ENCODE measurements at regions not wholly inside any gene's neighbourhood (a gene's known extent, or its start where the extent isn't known, plus 50 kb on each side); places are given as distances from the start of the nearest gene placed in this dataset.

DNA sequence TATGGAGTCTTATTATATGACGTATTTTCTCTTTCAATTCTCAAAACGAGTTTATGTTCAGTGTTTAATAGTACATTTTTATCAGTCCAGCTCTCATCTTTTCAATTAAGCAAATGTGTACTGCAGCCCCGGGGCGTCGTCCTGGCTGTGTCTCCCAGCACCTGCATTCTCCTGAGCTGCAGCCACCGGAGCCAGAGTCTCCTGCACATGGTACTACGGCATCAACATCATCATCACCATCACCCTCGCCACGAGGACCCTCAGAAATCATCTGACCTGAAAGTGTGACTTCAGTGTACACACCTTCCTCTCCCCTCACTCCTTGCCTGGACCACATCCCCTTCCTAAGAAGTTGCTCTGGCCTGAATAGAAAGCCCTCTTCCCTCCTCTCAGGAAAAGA is 267.7 kb upstream of the ARID1B start:
- Histone ChIP-seq H3K9ac (ENCODE audit: control insufficient read depth, extremely low read depth, insufficient read depth, low read length) (no peak overlapping the region), H4K20me1 (ENCODE audit: control insufficient read depth, extremely low read depth, insufficient read depth, low read length) (no peaks in the 10 kb centered on the region), H3K27me3 (ENCODE audit: control insufficient read depth, extremely low read depth, insufficient read depth, low read length) (no peaks in the 10 kb centered on the region), H3K27ac (ENCODE audit: control insufficient read depth, insufficient read depth, low read length) (no peak overlapping the region), H3K79me2 (ENCODE audit: control insufficient read depth, insufficient read depth, low read length) (no peaks in the 10 kb centered on the region), H3K36me3 (ENCODE audit: control insufficient read depth in 2 of 2, extremely low read depth in 1 of 2, insufficient read depth in 2 of 2, low read length in 2 of 2) (no peaks in the 10 kb centered on the region), H3K4me2 (ENCODE audit: control insufficient read depth, extremely low read depth, insufficient read depth, low read depth, low read length) (no peak overlapping the region), H3K4me3 (ENCODE audit: control insufficient read depth in 2 of 3, extremely low read depth in 1 of 3, insufficient read depth in 2 of 3, low read depth in 1 of 3, low read length in 3 of 3) (no peak overlapping the region), H3K9me3 (ENCODE audit: control insufficient read depth, low read depth, low read length) (no peaks in the 10 kb centered on the region), H2AFZ (ENCODE audit: control insufficient read depth, low read length) (no peak overlapping the region), H3K4me1 (ENCODE audit: control insufficient read depth, extremely low read depth, insufficient read depth, low read length) (no peaks in the 10 kb centered on the region), H3K9me1 (ENCODE audit: control insufficient read depth, extremely low read depth, insufficient read depth, low read length) (no peaks in the 10 kb centered on the region)
- no peak for DNase-seq (ENCODE audit: low read depth, low spot score)
- dilution Hi-C loops (cut with MboI; ENCODE audit: extremely low pct_ligation_motif_present, low sequenced_read_pairs), result no loop called here
- FAIRE-seq, result no peak
- TF ChIP-seq, protein P1, sequence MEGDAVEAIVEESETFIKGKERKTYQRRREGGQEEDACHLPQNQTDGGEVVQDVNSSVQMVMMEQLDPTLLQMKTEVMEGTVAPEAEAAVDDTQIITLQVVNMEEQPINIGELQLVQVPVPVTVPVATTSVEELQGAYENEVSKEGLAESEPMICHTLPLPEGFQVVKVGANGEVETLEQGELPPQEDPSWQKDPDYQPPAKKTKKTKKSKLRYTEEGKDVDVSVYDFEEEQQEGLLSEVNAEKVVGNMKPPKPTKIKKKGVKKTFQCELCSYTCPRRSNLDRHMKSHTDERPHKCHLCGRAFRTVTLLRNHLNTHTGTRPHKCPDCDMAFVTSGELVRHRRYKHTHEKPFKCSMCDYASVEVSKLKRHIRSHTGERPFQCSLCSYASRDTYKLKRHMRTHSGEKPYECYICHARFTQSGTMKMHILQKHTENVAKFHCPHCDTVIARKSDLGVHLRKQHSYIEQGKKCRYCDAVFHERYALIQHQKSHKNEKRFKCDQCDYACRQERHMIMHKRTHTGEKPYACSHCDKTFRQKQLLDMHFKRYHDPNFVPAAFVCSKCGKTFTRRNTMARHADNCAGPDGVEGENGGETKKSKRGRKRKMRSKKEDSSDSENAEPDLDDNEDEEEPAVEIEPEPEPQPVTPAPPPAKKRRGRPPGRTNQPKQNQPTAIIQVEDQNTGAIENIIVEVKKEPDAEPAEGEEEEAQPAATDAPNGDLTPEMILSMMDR (optimal IDR thresholded peaks at IDR 0.05 in 1 of 3, IDR thresholded peaks at IDR 0.05 in 1 of 3, conservative IDR thresholded peaks at IDR 0.05 in 1 of 3; ENCODE audit: extremely low read depth in 1 of 3, insufficient read depth in 2 of 3, low read length in 3 of 3), result no peak
- TF ChIP-seq EZH2 (IDR thresholded peaks at IDR 0.05; ENCODE audit: low read length), result no peak

DNA sequence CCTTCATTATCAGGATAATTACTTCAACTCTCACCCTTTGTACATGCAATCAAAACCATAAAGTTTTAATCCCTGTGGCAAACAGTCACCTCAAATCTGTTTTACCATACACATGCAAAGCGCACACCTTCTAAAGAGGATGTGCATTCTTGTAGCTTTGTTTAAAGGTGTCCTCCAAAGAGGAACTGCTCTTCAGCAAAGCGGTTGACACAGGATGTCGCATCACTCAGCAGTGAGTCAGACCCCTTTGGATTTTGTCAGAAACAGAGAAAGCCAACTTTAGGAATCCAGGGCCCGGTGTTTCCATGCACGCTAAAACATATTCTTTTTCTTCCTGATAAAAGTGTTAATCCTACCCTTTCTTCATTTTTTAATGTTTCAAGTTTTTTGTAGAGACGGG is 268.3 kb upstream of the ARID1B start:
- H3K36me3 ChIP-seq (ENCODE audit: control insufficient read depth in 2 of 2, extremely low read depth in 1 of 2, insufficient read depth in 2 of 2, low read length in 2 of 2), result no peaks in the 10 kb centered on the region
- dilution Hi-C loops (cut with MboI; ENCODE audit: extremely low pct_ligation_motif_present, low sequenced_read_pairs), result no loop called here
- no peak for DNase-seq (ENCODE audit: low read depth, low spot score)
- no peak for FAIRE-seq
- H3K27ac ChIP-seq (ENCODE audit: control insufficient read depth, insufficient read depth, low read length), result no peak overlapping the region
- TF ChIP-seq, protein P1 (optimal IDR thresholded peaks at IDR 0.05 in 1 of 3, IDR thresholded peaks at IDR 0.05 in 1 of 3, conservative IDR thresholded peaks at IDR 0.05 in 1 of 3; ENCODE audit: extremely low read depth in 1 of 3, insufficient read depth in 2 of 3, low read length in 3 of 3), result no peak
- H3K4me2 ChIP-seq (ENCODE audit: control insufficient read depth, extremely low read depth, insufficient read depth, low read depth, low read length), result no peak overlapping the region
- H4K20me1 ChIP-seq (ENCODE audit: control insufficient read depth, extremely low read depth, insufficient read depth, low read length), result no peaks in the 10 kb centered on the region
- no peak overlapping the region for H3K4me3 ChIP-seq (ENCODE audit: control insufficient read depth in 2 of 3, extremely low read depth in 1 of 3, insufficient read depth in 2 of 3, low read depth in 1 of 3, low read length in 3 of 3)
- no peaks in the 10 kb centered on the region for H3K79me2 ChIP-seq (ENCODE audit: control insufficient read depth, insufficient read depth, low read length)
- H3K9me1 ChIP-seq (ENCODE audit: control insufficient read depth, extremely low read depth, insufficient read depth, low read length), result no peaks in the 10 kb centered on the region
- no peaks in the 10 kb centered on the region for H3K4me1 ChIP-seq (ENCODE audit: control insufficient read depth, extremely low read depth, insufficient read depth, low read length)
- no peaks in the 10 kb centered on the region for H3K9me3 ChIP-seq (ENCODE audit: control insufficient read depth, low read depth, low read length)
- H2AFZ ChIP-seq (ENCODE audit: control insufficient read depth, low read length), result no peak overlapping the region
- H3K27me3 ChIP-seq (ENCODE audit: control insufficient read depth, extremely low read depth, insufficient read depth, low read length), result no peaks in the 10 kb centered on the region
- H3K9ac ChIP-seq (ENCODE audit: control insufficient read depth, extremely low read depth, insufficient read depth, low read length), result no peak overlapping the region

Measured in keratinocyte (primary cell).